ENCODE measurements at regions not wholly inside any gene's neighbourhood (a gene's known extent, or its start where the extent isn't known, plus 50 kb on each side); places are given as distances from the start of the nearest gene placed in this dataset.

DNA sequence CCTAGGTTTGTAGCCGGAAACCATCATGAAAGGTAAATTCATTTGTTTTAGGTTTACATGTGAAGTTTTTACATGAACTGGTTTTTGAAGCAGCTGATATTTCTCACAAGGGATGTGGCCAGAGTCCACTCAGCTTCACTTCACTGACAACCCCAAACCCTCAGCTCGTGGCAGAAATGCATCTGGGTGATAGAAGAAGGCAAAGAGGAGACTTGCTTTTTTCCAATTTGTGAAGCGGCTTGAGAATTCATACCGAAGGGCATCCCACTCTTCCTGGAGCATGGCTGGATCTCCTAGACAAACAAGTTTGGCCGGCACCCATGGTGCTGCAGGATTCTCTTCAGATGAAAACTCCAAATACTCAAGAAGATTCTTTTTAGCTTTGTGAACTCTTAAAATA, 392.8 kb upstream of the CNR1 start:
- DNase-seq (ENCODE audit: low read depth) = no peak

- DNase-seq (ENCODE audit: low read depth) = no peak
These were observed 390.5 kb upstream of the CNR1 start for GRCh38 chr6:88556663-88557062.

GRCh38 chr6:88548891-88549505, 382.9 kb upstream of the CNR1 start:
- DNase-seq (ENCODE audit: low read depth) = no peak

- no peak for DNase-seq (ENCODE audit: low read depth)
These were observed 381.6 kb upstream of the CNR1 start for GRCh38 chr6:88547768-88548167.

GRCh38 chr6:88545991-88546390, 379.8 kb upstream of the CNR1 start:
- no peak for DNase-seq (ENCODE audit: low read depth)

GRCh38 chr6:88544986-88545612, 379.0 kb upstream of the CNR1 start:
- no peak for DNase-seq (ENCODE audit: low read depth)

DNA sequence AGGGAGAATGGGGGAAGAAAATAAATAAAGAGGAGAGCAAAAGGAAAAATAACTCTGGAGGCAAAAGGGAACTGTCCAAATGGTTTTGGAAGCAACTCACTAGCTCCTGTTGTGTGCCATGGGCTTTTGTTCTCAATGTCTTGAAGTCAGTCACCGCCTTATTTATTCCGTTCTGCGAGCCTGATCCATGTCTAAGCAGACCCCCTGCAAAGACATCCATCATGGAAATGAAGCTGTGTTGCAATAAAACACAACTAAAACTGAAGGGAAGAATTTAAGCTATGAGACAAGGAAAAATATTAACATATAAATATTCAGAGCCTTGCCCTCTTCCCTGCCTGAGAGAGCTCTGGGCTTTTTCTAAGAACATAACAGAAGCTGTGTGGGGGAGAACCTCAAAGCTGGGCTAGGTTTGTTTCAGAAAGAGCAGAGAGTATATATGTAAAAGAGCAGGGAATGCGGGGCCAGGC, 373.2 kb upstream of the CNR1 start:
- DNase-seq (ENCODE audit: low read depth) = no peak

- no peak for DNase-seq (ENCODE audit: low read depth)
These were observed 372.7 kb upstream of the CNR1 start for GRCh38 chr6:88538840-88539239.

DNA sequence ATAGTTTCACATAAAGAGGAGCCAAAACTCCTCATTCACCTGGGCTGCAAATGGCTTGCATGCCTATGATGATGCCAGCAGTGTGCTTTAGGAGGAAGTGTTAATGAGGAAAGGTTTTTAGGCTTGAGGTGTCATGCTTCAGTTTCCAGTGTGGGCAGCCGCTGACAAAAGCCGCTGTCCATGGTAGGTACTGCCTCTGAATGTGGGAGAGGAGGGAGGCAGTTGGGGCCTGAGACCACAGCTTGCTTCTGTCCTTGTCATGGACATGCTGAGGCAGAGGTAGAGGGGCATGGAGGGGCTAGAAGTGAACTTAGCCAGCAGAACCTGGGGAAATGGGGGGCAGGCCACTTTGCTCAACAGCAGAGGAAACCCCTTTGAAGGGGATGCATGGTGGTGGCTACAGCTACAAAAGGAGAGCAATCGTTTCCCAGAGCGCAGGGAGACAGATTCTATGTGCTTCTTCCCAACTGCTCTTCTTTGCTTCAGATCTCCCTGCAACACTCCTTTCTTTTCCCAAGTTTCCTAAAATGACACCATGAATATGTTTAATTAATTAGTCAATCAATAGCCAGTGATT, 372.1 kb upstream of the CNR1 start:
- DNase-seq (ENCODE audit: low read depth) = no peak

GRCh38 chr6:88536071-88536625, 370.0 kb upstream of the CNR1 start:
- DNase-seq (ENCODE audit: low read depth) = no peak

GRCh38 chr6:88535306-88535705, 369.2 kb upstream of the CNR1 start:
- DNase-seq (ENCODE audit: low read depth) = no peak

DNA sequence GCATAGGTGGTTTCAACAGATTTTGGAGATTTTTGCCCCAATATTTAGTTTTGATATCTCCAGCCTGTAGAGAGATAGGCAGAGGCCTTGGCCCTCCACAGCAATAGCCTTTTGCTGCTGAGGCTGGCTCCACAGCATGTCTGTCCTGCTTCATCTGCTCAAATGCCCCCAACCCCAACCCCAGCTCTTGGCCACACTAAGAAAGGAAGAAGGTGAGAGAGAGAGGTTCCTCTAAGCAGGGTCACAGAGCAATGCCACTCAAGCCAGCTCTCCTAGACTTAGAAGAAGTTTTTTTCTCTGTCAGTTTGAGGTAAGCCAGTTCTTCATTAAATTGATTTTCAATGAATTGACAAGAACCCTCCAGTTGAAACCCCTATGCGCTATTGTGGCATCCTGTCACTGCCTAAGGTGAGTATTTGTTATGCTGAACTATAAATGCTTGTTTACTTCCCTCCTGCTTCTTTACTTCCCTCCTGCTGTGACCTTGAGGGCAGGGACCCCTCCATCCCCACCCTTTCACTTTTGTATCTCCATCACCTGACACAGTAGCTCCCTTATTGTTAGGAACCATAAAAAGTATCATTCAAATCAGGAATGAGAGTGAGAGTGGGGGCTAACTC, 366.2 kb upstream of the CNR1 start:
- DNase-seq (ENCODE audit: low read depth) = no peak

DNA sequence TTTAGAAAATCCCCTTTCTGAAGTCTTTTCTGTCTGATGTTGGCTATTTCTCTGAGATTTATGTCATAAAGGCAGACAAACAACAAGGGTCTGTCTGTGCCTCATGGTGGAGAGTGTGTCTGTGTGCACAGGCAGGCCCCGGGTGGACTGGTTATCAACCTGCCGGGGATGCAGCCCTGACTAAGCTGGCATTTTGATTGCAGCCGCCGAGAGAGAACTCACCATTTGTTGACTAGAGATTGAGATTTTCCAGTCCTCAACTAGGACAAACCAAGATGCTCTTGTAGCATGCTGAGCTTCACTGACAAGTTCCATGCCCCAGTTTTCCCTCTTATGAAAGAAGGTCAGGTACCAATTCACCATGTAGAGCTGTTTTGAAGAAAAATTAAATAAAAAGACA, 363.6 kb upstream of the CNR1 start:
- DNase-seq (ENCODE audit: low read depth) = no peak

DNA sequence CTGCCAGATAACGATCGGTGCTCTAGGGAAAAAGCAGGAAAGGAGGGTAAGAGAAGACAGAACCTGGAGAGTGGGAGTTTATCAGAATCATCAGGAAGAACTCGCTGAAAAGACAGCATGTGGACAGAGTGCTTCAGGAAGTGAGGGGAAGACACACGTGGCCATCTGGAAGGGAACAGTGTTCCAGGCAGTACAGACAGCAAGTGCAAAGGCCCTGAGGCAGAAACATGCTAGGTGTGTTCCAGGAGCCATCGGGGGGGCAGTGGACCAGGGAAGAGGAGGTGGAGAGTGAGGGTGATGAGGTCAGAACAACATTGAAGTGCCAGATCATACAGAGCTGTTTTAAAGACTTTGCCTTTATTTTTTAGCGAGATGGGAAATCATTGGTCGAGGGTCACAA, 354.3 kb upstream of the CNR1 start:
- no peak for DNase-seq (ENCODE audit: low read depth)

DNA sequence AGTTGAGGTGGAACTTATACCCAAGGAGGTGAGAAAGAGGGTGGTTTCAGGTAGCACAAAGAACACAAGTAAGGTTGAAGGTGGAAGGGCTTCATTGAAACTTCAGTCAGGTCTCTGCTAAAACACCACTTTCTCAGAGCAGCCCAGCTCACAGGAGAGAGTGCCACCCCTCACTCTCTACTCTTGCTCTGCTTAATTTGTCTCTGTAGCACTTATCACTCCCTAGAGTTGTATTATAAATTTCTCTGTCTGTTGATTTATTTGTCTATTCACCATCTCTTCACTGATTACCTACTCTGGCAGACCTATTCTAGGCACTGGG, 353.8 kb upstream of the CNR1 start:
- DNase-seq (ENCODE audit: low read depth) = no peak

DNA sequence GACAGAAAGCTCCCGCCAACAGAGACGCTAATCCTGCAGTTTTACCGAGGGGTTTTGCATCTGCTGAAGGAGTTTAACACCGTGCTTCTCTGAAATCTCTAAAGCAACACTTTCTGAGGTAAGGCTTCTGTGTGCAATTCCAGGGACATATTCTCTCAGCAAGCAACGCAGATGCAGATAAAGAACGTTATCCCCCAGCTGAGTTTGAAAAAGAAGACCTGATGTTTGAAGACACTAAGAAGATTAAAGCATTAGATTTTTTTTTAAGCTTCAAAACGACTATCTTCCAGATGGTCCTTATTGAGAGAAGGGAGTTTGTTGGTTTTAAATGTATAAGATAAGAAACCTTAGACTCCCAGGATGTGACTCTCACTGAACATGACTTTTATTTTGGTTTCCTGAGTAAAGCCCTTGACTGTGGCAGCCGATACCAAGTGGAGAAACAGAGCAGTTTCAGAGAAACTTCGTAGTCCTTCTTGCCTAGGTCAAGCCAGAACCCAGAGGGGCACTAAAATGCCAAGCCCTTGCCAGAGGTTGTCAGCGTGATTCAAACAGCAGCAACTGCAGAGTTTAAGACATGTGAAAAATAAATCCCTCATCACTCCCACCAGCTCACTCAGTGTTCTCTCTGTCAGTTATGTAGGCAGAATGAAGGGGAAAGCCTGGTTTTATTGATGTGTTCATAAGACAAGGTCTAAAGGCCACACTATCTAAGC, 353.3 kb upstream of the CNR1 start:
- DNase-seq (ENCODE audit: low read depth) = no peak

- no peak for DNase-seq (ENCODE audit: low read depth)
These were observed 351.6 kb upstream of the CNR1 start for GRCh38 chr6:88517737-88518136.

- DNase-seq (ENCODE audit: low read depth) = no peak
These were observed 347.8 kb upstream of the CNR1 start for GRCh38 chr6:88513920-88514319.

DNA sequence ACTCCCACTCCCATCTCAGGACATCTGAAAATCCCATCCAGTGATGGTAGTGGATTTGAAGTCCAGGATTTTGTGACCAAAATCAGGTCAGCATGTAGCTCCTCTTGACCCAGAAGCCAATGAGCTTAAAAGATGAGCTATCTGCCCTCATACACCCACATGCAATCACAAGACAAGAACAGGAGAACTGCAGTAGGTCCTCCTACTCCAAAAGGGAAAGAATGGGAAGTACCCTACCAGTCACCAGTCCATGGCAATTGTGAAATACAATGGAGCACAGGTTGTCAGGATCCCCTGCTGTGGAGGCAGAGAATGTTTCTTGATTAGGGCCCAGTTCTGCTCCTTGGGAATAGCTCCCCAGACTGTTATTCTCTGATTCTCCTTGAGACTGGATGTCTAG, 347.3 kb upstream of the CNR1 start:
- DNase-seq (ENCODE audit: low read depth) = no peak

- no peak for DNase-seq (ENCODE audit: low read depth)
These were observed 346.8 kb upstream of the CNR1 start for GRCh38 chr6:88512951-88513350.

GRCh38 chr6:88502391-88502790, 336.2 kb upstream of the CNR1 start:
- no peak for DNase-seq (ENCODE audit: low read depth)

- DNase-seq (ENCODE audit: low read depth) = no peak
These were observed 333.9 kb upstream of the CNR1 start for GRCh38 chr6:88499845-88500699.

Measured in HS-27A (cell line).